Activated T-helper 2 cell treated with anti-CD3 and anti-CD28 coated beads, Interferon-gamma antibody, Interleukin-2, Interleukin-4, amounts not matched to agents 10 μg/mL and 5 μg/mL and 100 μg/mL, durations not matched to agents 14 hours and 24 hours and 36 hours (primary cell): ENCODE measurements at regions not wholly inside any gene's neighbourhood (a gene's known extent, or its start where the extent isn't known, plus 50 kb on each side); places are given as distances from the start of the nearest gene placed in this dataset.

Experiments used
- DNase-seq: peaks from one replicate; pipeline ENCODE4 v3.0.0; 2021; ENCODE audit warnings: low spot score
- H3K27ac Mint-ChIP-seq: one replicate; pipeline ENCODE4 v1.8.0; 2021; ENCODE audit warnings: mixed read lengths
- H3K27me3 Mint-ChIP-seq: one replicate; pipeline ENCODE4 v1.8.0; 2021; ENCODE audit warnings: low read depth, mixed read lengths
- H3K36me3 Mint-ChIP-seq: one replicate; pipeline ENCODE4 v1.8.0; 2021; ENCODE audit warnings: low read depth, mixed read lengths
- H3K4me1 Mint-ChIP-seq: one replicate; pipeline ENCODE4 v1.8.0; 2021; ENCODE audit warnings: low read depth, mixed read lengths
- H3K4me3 Mint-ChIP-seq: one replicate; pipeline ENCODE4 v1.8.0; 2021; ENCODE audit warnings: low read depth, mild to moderate bottlenecking, moderate library complexity, mixed read lengths
- H3K9me3 Mint-ChIP-seq: one replicate; pipeline ENCODE4 v1.8.0; 2021; ENCODE audit warnings: mixed read lengths
- intact Hi-C: fragments of 100-400 bp; cut with micrococcal nuclease; formaldehyde crosslinking; loops from one replicate; pipeline ENCODE4 v1.15.1; 2023

DNA sequence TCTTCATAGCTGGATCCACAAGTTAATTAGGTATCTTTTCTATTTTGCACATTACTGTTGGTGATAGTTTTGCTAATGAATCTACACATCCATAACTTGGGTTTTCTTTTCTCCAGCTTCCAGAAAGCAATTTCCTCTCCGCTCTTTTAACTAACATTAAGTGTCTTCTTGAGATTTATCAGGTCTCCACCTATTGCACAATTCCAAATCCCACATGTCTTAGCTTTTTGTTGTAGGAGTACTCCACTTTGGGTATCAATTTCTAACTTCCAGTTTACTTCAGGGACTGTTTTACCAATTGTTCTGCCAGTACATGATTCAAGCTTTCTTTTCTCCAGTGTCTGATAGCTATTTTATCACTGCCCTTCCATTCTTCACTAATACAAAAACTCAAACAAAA is 129.6 kb downstream of the OLFM4 start:
- no peaks in the 10 kb centered on the region for H3K4me1 Mint-ChIP-seq
- no peak overlapping the region for H3K27ac Mint-ChIP-seq
- no peak overlapping the region for H3K4me3 Mint-ChIP-seq
- intact Hi-C loops, result no loop called here
- no peaks in the 10 kb centered on the region for H3K36me3 Mint-ChIP-seq
- no peaks in the 10 kb centered on the region for H3K27me3 Mint-ChIP-seq
- no peak for DNase-seq
- no peaks in the 10 kb centered on the region for H3K9me3 Mint-ChIP-seq

DNA sequence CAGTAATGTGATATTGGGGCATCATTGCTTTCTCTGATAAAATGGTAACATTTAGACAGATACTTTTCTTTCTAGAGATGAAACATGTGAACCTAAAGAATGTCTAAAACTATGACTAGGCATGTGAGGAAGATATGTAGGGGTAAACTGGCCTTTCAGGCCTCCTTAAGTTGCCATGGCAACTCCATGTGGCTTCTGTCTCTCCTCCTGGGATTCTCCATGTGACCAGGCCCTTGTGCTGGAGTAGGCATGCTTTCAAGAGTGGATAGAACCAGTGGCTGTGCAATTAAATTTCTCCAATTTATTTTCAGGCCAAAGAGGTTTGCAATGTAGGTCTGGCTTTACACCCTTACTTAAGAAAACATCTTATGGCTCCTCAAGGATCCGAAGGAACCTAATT is 130.8 kb downstream of the OLFM4 start:
- no peaks in the 10 kb centered on the region for H3K27me3 Mint-ChIP-seq
- H3K27ac Mint-ChIP-seq, result no peak overlapping the region
- H3K9me3 Mint-ChIP-seq, result no peaks in the 10 kb centered on the region
- DNase-seq, result no peak
- intact Hi-C loops, result no loop called here
- H3K4me1 Mint-ChIP-seq, result no peaks in the 10 kb centered on the region
- no peak overlapping the region for H3K4me3 Mint-ChIP-seq
- H3K36me3 Mint-ChIP-seq, result no peaks in the 10 kb centered on the region

DNA sequence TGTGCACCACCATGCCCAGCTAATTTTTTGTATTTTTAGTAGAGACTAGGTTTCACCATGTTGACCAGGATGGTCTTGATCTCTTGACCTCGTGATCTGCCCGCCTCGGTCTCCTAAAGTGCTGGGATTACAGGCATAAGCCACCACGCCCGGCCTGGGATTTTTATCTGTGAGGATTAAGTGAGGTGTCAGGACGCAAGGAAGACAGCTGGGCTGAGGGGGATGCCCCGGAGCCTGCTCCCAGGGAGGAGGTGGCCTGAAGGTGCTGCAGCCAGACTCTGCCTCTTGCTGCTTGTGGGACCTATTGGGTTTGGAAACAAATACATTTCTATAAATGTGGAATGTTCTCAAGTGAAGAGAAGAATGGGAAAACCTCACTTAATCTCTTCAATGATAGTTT is 131.6 kb downstream of the OLFM4 start:
- DNase-seq, result no peak
- Mint-ChIP-seq H3K4me1 (no peaks in the 10 kb centered on the region), H3K27me3 (no peaks in the 10 kb centered on the region), H3K4me3 (no peak overlapping the region), H3K27ac (no peak overlapping the region), H3K9me3 (no peaks in the 10 kb centered on the region), H3K36me3 (no peaks in the 10 kb centered on the region)
- intact Hi-C loops, result no loop called here

DNA sequence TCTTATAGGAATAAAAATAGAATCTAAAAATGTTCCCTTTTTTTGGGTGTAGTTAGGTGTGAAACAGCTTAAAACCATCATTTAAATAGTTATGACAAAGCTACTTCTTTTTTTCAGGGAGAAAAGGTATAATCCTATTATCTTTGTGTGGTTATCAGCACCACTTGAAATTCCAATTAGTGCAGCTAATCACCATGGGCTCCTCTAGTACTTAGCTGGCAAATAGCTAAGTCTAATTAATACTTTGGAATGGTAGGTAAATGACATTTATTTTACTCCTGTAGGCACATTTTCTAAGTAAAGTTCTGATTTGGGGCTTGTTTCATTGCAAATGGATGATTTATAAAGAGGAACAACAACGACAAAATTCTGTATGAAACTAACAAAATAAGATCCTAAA is 132.6 kb downstream of the OLFM4 start:
- intact Hi-C loops, result no loop called here
- Mint-ChIP-seq H3K36me3 (no peaks in the 10 kb centered on the region), H3K4me3 (no peak overlapping the region), H3K4me1 (no peaks in the 10 kb centered on the region), H3K9me3 (no peaks in the 10 kb centered on the region), H3K27ac (no peak overlapping the region), H3K27me3 (no peaks in the 10 kb centered on the region)
- DNase-seq, result no peak

DNA sequence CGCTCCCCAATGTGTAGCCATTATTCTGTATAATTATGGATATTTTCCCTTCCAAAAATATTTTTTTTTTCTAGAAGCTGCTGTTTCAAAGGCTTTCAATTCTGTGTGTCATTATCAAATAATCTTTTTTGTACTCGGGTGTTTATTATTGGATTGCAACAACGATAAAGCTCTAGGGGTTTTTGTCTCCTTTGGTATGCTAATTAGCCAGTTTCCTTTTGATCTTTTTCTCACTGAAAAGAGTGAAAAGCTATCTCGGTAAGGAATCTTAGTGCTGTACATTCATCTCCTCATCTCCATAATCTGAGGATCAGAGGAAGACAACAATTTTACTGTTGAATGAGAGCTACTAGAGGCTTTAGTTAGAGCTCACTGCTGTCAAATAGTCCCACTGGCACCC is 136.6 kb downstream of the OLFM4 start:
- Mint-ChIP-seq H3K4me3 (no peak overlapping the region), H3K9me3 (no peaks in the 10 kb centered on the region), H3K4me1 (no peaks in the 10 kb centered on the region), H3K27me3 (no peaks in the 10 kb centered on the region), H3K36me3 (no peaks in the 10 kb centered on the region), H3K27ac (no peak overlapping the region)
- intact Hi-C loops, result no loop called here
- no peak for DNase-seq

DNA sequence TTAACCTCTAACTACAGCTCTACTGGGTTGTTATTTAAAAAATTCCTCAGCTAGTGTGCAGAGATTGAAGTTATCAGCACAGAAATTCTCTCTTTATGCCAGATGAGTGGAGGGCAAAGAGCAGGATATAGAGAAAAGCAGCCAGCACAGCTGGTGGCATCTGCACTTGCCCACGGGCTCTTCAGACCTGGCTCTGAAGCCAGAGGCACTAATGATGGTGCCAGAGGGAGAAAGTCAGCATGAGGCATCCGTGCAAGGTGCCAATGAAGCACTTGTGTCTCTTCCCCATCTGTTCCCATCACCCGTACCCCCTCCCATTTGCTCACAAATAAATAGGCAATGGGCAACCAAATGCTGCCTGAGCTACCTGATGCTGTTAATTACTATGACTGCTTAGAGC is 138.9 kb downstream of the OLFM4 start:
- DNase-seq, result no peak
- Mint-ChIP-seq H3K4me3 (no peak overlapping the region), H3K4me1 (no peaks in the 10 kb centered on the region), H3K27me3 (no peaks in the 10 kb centered on the region), H3K36me3 (no peaks in the 10 kb centered on the region), H3K27ac (no peak overlapping the region), H3K9me3 (no peaks in the 10 kb centered on the region)
- intact Hi-C loops, result no loop called here

DNA sequence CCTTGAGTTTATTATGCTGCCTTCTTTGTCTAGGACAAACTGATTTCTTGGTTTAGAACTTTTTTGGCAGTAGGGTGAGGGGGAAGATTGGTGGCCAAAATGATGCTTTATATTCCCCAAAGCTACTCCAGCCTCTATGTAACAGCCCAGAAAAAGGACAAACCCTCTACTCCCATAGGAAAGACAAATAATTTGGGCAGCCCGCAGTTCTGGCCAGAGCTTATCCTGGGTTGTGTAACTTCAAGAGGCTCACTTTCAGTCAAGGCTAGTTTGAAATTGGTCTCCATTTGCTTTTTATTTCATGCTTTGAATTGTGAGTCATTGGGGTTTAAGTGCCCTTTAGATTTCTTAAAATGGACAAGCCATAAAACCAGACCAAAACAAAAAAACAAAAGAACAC is 142.3 kb downstream of the OLFM4 start:
- peaks cover 7% of the 10 kb centered on the region for H3K9me3 Mint-ChIP-seq
- intact Hi-C loops, result no loop called here
- DNase-seq, result no peak
- H3K4me1 Mint-ChIP-seq, result no peaks in the 10 kb centered on the region
- H3K4me3 Mint-ChIP-seq, result no peak overlapping the region
- H3K27ac Mint-ChIP-seq, result no peak overlapping the region
- no peaks in the 10 kb centered on the region for H3K36me3 Mint-ChIP-seq
- H3K27me3 Mint-ChIP-seq, result no peaks in the 10 kb centered on the region

DNA sequence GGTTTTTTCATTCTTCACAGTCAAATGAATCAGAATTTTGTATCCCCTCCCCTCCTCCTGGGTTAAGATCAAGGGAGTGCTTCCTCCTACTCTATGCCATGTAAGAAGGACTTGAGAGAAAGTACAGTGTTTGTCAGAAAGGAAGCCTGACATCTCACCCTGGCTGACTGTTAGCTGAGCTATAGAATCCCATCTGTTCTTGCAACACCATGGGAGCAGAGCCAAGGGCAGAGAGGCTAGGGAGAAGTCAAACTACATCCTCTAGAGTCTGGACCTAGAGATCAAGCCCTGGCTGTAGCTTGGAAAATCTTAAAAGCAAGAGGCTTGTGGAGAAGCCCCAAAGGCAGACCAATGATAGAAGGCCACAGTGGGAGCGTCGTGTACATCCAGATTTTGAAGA is 145.9 kb downstream of the OLFM4 start:
- no peaks in the 10 kb centered on the region for H3K27me3 Mint-ChIP-seq

DNA sequence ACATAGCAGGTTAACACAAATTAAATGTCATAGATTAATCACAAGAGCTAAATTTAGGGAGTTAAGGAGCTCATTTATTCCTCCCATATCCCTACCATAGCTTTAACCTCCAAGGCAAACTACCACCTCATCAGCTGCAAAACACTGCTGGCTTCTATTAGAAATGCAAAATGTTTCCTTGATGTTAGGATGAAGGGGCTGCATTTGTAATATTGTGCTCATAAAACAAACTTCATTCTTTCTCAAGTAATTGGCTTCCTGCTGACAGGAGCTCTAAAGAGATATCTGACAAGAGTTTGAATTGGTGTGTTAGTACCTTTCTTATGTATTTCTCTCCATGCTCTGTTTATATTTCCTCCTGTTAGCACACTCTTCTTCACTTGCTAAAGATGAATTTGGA is 152.1 kb downstream of the OLFM4 start:
- Mint-ChIP-seq H3K27me3 (no peaks in the 10 kb centered on the region), H3K4me1 (no peaks in the 10 kb centered on the region), H3K9me3 (no peaks in the 10 kb centered on the region), H3K4me3 (no peak overlapping the region), H3K36me3 (no peaks in the 10 kb centered on the region), H3K27ac (no peak overlapping the region)
- DNase-seq, result no peak
- intact Hi-C loops, result no loop called here

More for the DNA sequence above, 145.9 kb downstream of the OLFM4 start:
- no peak overlapping the region for H3K4me3 Mint-ChIP-seq
- H3K36me3 Mint-ChIP-seq, result no peaks in the 10 kb centered on the region
- no peaks in the 10 kb centered on the region for H3K4me1 Mint-ChIP-seq
- no peak for DNase-seq
- H3K27ac Mint-ChIP-seq, result no peak overlapping the region
- peaks cover 7% of the 10 kb centered on the region for H3K9me3 Mint-ChIP-seq
- intact Hi-C loops, result no loop called here

DNA sequence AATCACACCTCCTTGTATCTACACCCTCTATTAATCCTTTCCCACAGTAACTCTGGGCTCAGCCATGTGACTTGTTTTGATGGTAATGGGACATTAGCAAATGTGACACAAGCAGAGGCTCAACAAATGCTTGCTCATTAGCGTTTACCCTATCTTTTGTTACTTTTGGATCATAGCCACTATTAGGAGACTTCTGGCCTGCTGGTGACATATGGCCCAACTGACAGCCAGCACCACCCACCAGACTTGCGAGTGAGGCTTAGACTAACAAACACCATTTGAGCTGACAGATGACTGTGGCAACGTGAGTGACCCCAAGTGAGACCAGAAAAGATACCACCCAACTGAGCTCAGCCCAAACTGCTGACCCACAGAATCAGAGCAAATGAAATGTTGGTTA is 154.1 kb downstream of the OLFM4 start:
- no peaks in the 10 kb centered on the region for H3K4me1 Mint-ChIP-seq
- no peaks in the 10 kb centered on the region for H3K9me3 Mint-ChIP-seq
- no peaks in the 10 kb centered on the region for H3K36me3 Mint-ChIP-seq
- no peaks in the 10 kb centered on the region for H3K27me3 Mint-ChIP-seq
- DNase-seq, result no peak
- no peak overlapping the region for H3K4me3 Mint-ChIP-seq
- no peak overlapping the region for H3K27ac Mint-ChIP-seq
- intact Hi-C loops, result no loop called here

DNA sequence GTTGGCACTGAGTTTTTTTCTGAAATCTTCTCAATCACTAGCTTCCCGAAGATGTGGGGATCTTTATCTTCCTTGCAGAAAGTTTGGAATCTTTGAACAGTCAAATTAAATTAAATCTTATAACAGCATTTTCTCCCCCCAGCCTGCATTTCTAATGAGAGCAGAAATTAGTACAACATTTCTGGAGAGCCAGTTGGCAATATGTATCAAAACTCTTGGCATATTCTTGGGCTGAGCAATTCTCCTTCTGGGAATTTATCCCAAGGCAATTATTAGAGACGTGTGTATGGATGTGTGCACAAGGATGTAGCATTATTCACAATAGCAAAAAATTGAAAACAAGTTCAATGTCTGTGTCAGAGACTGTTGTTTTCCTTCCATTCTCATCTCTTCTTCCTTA is 159.5 kb downstream of the OLFM4 start:
- Mint-ChIP-seq H3K4me1 (no peaks in the 10 kb centered on the region), H3K27ac (no peak overlapping the region), H3K9me3 (no peaks in the 10 kb centered on the region), H3K27me3 (no peaks in the 10 kb centered on the region), H3K36me3 (no peaks in the 10 kb centered on the region), H3K4me3 (no peak overlapping the region)
- intact Hi-C loops, result no loop called here
- no peak for DNase-seq

DNA sequence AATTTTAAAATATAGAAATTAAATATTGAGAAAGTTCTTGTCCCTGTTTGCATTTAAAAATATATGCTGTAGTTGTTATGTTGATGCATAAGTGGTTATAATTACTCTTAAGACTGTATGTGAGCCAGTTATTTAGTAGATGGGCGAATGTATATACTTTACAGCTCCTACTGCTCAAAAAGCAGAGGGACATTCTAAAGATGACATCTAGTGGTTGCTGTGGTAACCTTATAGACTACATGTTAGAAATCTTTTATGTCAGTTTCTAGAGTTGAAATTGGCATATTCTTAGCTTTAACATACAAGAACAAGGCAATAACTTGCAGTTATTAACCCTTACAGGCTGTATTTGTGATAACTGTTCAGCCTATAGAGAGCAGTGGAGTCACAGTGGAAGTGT is 160.5 kb downstream of the OLFM4 start:
- Mint-ChIP-seq H3K27me3 (no peaks in the 10 kb centered on the region), H3K4me1 (no peaks in the 10 kb centered on the region), H3K9me3 (no peaks in the 10 kb centered on the region), H3K36me3 (no peaks in the 10 kb centered on the region), H3K4me3 (no peak overlapping the region), H3K27ac (no peak overlapping the region)
- intact Hi-C loops, result no loop called here
- DNase-seq, result no peak

DNA sequence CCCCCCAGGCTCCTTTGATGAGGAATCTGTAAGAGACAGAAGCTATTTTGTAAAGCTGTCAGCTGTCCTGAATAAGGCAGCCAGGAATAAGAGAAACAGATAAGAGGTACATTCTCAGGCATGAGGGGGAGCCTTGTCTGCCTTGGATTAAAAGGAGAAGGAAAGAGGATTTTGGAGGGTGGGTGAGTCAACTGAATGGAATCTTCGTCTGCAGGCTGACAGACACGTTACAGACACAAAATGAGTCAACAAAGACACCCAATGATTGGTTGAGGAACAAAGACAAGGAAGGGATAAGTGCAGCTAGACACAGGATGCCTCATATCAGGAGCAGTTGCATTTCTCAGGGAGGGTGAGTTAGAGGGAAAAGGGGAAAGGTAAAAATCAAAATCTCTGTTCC is 162.5 kb downstream of the OLFM4 start:
- Mint-ChIP-seq H3K27me3 (no peaks in the 10 kb centered on the region), H3K36me3 (no peaks in the 10 kb centered on the region), H3K9me3 (no peaks in the 10 kb centered on the region), H3K4me3 (no peak overlapping the region), H3K27ac (no peak overlapping the region), H3K4me1 (no peaks in the 10 kb centered on the region)
- DNase-seq, result no peak
- intact Hi-C loops, result no loop called here

DNA sequence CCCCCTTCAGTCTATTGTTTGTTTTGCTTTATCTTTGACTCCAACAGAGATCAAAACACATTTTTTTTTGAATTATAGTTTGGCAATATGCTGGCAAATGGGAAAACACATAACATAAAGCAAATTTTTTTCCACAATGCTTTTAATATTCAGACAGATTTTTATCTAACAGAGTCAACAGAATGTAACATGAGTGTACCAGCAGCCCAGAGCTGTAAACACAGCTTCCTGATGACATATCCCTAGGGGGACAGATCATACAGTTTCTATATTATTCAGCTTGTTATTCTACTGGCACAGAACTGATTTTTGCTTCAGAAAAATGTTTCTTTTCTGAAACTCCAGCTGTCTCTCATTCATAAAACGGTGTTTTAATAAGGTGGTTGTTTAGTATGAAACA is 168.8 kb downstream of the OLFM4 start:
- no peaks in the 10 kb centered on the region for H3K36me3 Mint-ChIP-seq
- intact Hi-C loops, result no loop called here
- no peak overlapping the region for H3K4me3 Mint-ChIP-seq
- no peak for DNase-seq
- H3K27ac Mint-ChIP-seq, result no peak overlapping the region
- no peaks in the 10 kb centered on the region for H3K4me1 Mint-ChIP-seq
- no peaks in the 10 kb centered on the region for H3K27me3 Mint-ChIP-seq
- H3K9me3 Mint-ChIP-seq, result no peaks in the 10 kb centered on the region
